Activated naive CD8-positive, alpha-beta T cell (primary cell): ENCODE measurements at regions not wholly inside any gene's neighbourhood (a gene's known extent, or its start where the extent isn't known, plus 50 kb on each side); places are given as distances from the start of the nearest gene placed in this dataset.

Experiments used
- H3K27ac Mint-ChIP-seq: one replicate; pipeline ENCODE4 v1.8.0; 2021; ENCODE audit warnings: mixed read lengths
- H3K27me3 Mint-ChIP-seq: one replicate; pipeline ENCODE4 v1.8.0; 2021; ENCODE audit warnings: mixed read lengths
- H3K36me3 Mint-ChIP-seq: one replicate; pipeline ENCODE4 v1.8.0; 2021; ENCODE audit warnings: mixed read lengths
- H3K4me1 Mint-ChIP-seq: one replicate; pipeline ENCODE4 v1.8.0; 2021; ENCODE audit warnings: low read depth, mixed read lengths
- H3K4me3 Mint-ChIP-seq: one replicate; pipeline ENCODE4 v1.8.0; 2021; ENCODE audit warnings: mild to moderate bottlenecking, mixed read lengths
- H3K9me3 Mint-ChIP-seq: one replicate; pipeline ENCODE4 v1.8.0; 2021; ENCODE audit warnings: low read depth, mixed read lengths

DNA sequence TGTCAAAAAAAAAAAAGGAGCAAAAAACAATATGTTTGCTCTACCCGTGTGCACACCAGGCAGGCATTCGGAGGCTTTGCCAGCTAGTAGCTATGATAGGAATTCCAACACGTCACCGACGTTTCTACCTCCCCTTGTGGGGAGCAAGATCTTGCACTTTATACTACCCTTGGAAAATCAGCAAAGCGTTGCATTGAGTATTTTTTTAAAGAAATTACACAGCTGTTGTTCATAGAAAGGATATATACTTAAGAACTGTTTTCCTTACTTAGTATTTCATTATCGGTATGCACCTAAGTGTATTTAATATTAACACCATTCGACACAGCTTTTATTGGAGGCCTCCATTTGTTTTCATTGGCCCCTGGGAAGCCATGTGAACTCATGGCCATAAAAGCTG, 159.9 kb upstream of the MGMT start:
- Mint-ChIP-seq H3K4me1 (no peaks in the 10 kb centered on the region), H3K27me3 (no peaks in the 10 kb centered on the region), H3K9me3 (no peaks in the 10 kb centered on the region), H3K27ac (no peak overlapping the region), H3K4me3 (no peak overlapping the region), H3K36me3 (no peaks in the 10 kb centered on the region)

DNA sequence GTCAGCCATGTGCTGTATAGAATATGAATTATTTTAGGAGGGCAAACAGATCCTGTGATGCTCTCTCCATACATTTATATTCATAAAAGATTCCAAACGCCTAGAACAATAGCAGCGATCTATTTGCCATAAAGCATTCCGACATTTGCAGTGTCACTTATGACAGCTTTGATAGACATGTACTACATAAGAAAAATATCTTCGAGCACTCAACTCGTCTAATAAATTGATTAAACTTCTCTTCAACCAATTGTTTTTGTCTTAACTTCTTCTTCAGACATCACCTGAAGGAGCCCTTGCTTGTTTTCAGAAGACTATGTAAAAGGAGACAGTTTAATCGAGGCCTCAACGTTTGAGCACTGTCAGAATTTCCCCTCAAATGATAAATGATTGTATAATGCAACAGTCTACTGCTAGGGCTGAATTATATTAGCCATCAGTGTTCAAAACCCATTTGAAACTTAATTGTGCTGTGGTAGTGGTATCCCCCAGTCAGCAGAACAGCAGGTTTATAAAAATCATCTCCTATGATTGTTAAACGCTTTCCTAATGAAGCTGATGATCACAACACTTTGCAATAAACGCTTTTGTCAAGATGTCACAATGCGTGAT, 158.0 kb upstream of the MGMT start:
- Mint-ChIP-seq H3K27ac (no peak overlapping the region), H3K36me3 (peaks cover 4% of the 10 kb centered on the region), H3K9me3 (no peaks in the 10 kb centered on the region), H3K27me3 (no peaks in the 10 kb centered on the region), H3K4me3 (no peak overlapping the region), H3K4me1 (no peaks in the 10 kb centered on the region)

DNA sequence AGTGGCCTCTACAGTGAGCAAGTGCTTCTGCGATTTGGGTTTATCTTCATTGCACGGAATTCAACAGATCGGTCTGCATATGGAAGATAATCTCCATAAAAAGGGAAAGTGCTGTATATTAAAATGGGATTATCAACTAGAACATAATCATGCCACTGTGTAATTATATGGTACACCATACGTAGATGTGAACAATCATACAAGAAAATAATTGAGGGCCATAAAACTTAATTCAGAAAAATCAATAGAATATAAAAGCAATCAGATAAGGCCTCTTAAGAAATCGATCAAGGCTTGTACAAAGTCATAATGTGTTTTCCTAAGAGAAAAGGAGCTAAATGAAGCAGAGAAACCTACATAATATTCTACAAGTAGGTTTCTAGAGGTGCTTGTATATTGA, 157.5 kb upstream of the MGMT start:
- Mint-ChIP-seq H3K36me3 (peaks cover 4% of the 10 kb centered on the region), H3K4me1 (no peaks in the 10 kb centered on the region), H3K27ac (no peak overlapping the region), H3K27me3 (no peaks in the 10 kb centered on the region), H3K4me3 (no peak overlapping the region), H3K9me3 (no peaks in the 10 kb centered on the region)

DNA sequence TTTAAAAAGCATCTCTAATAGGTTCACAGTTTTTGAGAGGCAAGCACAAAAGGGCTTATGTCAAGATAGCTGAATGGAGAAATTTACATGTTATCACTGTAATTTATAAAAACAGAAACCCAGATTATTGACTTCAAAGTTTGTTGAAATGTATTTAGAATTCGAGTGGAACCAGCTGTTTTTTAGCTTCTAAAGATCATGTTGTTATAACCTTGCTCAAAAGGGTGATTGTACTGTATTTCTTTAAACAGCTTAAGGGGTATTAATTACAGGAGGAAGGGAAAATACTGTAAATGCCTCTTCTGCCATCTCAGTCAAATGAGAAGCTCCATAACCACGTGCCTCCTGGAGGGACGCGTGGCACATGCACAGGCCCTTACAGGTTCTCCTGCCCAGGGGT, 156.2 kb upstream of the MGMT start:
- Mint-ChIP-seq H3K27me3 (peaks cover 2% of the 10 kb centered on the region), H3K36me3 (peaks cover 4% of the 10 kb centered on the region), H3K27ac (no peak overlapping the region), H3K4me3 (no peak overlapping the region), H3K4me1 (no peaks in the 10 kb centered on the region), H3K9me3 (peaks cover 5% of the 10 kb centered on the region)

DNA sequence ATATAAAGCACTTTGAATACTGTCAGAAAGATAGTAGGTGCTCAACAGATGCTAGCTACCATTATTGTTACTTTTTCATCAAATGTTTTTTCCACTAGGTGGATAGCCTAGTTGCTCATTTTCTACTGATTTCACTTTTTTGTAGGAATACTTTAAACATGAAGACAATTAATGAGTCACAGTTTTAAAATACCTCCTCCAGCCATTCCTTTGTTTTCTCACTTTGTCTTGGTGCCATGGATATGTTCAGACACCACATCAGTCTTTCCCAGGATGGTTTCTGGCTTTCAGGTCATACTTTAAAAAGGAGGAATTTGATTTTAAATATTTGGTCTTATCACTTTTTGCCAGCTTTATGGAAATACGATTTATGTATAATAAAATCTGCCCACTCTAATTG, 147.1 kb upstream of the MGMT start:
- peaks cover 5% of the 10 kb centered on the region for H3K36me3 Mint-ChIP-seq
- H3K27ac Mint-ChIP-seq, result no peak overlapping the region
- peaks cover 2% of the 10 kb centered on the region for H3K27me3 Mint-ChIP-seq
- H3K9me3 Mint-ChIP-seq, result peaks cover 13% of the 10 kb centered on the region
- H3K4me1 Mint-ChIP-seq, result no peaks in the 10 kb centered on the region
- no peak overlapping the region for H3K4me3 Mint-ChIP-seq

DNA sequence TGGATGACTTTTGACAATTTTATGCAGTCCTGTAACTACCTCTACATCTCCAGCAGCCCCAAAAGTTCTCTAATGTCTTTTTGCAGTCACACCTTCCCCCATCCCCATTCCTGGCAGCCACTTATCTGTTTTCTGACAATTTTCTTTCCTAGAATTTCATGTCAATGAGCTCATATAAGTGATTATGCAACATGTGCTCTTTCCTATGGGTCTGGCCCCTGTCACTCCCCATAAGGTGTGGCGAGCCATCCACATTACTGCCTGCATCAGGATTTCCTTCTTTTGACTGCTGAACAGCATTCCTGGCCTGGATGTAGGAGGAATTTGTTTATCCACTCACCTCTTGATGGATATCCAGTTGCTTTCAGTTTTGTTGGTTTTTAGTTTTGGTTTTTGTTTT, 146.7 kb upstream of the MGMT start:
- Mint-ChIP-seq H3K9me3 (peaks cover 11% of the 10 kb centered on the region), H3K36me3 (peaks cover 5% of the 10 kb centered on the region), H3K27me3 (no peaks in the 10 kb centered on the region), H3K4me3 (no peak overlapping the region), H3K27ac (no peak overlapping the region), H3K4me1 (no peaks in the 10 kb centered on the region)

DNA sequence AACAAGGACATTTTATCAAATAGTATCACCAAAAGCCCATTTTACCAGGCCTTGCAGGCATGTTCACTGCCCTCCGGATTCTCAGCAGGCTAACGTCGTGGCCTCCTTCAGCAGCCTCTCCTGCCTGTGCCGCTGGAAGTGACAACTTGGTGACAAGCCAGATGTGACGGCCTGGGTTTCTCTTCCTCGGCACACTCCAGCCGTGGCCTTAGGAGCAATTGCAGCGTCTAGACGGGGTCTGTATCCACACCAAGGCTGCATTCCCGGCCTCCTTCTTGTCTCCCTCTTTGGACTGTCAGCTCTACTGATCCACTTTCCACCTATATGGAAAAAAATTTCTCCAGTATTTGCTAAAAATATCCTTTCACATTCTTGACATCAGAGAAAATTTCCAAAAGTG, 145.3 kb upstream of the MGMT start:
- H3K4me1 Mint-ChIP-seq, result no peaks in the 10 kb centered on the region
- H3K9me3 Mint-ChIP-seq, result peaks cover 11% of the 10 kb centered on the region
- no peaks in the 10 kb centered on the region for H3K27me3 Mint-ChIP-seq
- peaks cover 3% of the 10 kb centered on the region for H3K36me3 Mint-ChIP-seq
- no peak overlapping the region for H3K4me3 Mint-ChIP-seq
- no peak overlapping the region for H3K27ac Mint-ChIP-seq

DNA sequence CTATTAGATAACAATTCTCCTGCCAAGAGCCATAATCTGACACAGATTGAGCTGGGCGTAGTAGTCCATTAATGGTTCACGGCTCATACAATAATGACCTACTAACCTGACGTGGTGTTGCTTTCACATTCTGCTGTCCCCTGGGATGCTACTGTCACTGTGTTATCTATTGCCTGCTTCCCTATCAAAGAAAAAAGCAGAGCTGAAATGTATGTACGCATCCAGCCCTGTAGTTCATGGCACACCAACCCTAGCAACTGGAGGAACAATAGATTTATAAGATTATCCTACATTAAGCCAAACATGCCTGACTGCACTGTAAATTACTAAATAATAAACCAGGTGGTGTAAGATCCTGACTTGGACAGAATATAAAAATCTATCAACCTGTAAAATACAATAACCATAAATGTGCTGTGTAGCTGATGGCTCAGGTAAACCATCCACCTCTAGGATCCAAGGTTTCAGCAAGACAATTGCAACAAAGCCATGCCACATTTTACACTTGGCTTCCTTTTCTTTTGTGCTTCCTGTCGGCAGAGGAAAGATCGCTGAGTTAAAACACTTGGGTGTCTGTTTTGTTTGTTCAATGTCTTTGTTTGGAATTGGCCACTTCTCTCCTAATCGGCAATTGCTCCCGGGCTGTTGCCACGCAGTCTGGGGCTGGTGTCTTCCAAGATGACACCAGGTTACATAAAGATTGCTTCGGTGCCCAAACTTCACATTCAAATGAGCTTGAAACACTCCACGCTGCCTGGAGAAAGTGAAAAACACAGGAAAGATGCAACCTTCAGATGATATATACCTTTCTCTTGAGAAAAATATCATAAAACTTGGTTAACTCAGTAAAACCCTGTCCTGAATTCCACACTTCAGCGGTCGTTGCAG, 143.9 kb upstream of the MGMT start:
- Mint-ChIP-seq H3K4me1 (no peaks in the 10 kb centered on the region), H3K36me3 (no peaks in the 10 kb centered on the region), H3K9me3 (peaks cover 7% of the 10 kb centered on the region), H3K4me3 (no peak overlapping the region), H3K27me3 (no peaks in the 10 kb centered on the region), H3K27ac (no peak overlapping the region)

DNA sequence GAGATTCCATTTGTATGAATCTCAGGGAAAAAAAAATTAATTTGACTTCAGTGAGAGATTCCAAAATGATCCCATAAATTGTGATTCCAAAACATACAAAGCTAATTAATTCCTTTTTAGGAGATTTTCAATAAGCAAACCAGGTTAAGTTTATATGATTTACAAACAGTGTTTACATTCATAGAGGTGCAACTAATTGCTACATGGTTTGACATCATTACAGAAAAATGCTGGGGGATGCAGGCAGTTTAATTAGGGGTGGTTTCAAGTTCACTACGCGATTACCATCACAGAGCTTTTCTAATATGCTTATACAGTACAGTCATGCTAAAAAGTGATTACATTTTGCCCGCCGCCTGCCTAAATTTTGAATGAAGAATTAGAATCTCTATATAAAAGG, 143.2 kb upstream of the MGMT start:
- Mint-ChIP-seq H3K36me3 (no peaks in the 10 kb centered on the region), H3K4me3 (no peak overlapping the region), H3K27ac (no peak overlapping the region), H3K27me3 (no peaks in the 10 kb centered on the region), H3K9me3 (peaks cover 3% of the 10 kb centered on the region), H3K4me1 (no peaks in the 10 kb centered on the region)

DNA sequence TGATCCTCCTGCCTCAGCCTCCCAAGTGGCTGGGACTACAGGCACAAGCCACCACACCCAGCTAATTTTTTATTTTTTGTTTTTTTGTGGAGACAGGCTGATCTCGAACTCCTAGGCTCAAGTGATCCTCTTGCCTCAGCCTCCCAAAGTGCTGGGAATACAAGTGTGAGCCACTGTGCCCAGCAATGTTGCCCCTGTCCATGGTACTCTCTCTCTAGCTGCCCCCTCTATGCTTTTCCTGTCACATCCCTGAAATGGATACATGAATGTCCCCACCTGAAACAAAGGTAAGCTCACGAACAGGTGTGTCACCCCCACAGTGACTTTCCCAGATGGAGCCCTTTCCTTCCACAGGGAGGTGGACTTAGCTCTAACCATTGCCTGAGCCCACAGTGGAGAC, 141.1 kb upstream of the MGMT start:
- Mint-ChIP-seq H3K4me3 (no peak overlapping the region), H3K27me3 (no peaks in the 10 kb centered on the region), H3K27ac (no peak overlapping the region), H3K4me1 (no peaks in the 10 kb centered on the region), H3K9me3 (no peaks in the 10 kb centered on the region), H3K36me3 (no peaks in the 10 kb centered on the region)

DNA sequence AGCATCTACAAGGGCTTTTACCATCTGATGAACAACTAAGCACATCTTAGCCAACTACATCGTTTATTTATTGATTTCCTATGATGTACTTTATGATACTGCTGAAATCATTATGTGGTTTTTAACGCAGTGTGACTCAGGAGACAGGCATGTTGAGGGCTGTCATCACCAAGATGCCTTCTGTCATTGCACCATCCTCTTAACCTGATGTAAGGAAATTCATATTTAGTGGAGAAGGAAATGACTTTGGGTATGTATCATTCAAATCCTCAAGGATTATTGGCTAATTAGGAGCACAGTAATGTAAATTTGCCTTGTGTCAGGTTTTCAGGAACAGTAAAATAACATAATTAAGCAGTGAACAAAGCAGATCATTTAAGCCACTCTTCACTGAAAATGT, 138.5 kb upstream of the MGMT start:
- H3K36me3 Mint-ChIP-seq, result no peaks in the 10 kb centered on the region
- H3K27ac Mint-ChIP-seq, result no peak overlapping the region
- no peak overlapping the region for H3K4me3 Mint-ChIP-seq
- peaks cover 7% of the 10 kb centered on the region for H3K4me1 Mint-ChIP-seq
- H3K9me3 Mint-ChIP-seq, result no peaks in the 10 kb centered on the region
- H3K27me3 Mint-ChIP-seq, result no peaks in the 10 kb centered on the region

DNA sequence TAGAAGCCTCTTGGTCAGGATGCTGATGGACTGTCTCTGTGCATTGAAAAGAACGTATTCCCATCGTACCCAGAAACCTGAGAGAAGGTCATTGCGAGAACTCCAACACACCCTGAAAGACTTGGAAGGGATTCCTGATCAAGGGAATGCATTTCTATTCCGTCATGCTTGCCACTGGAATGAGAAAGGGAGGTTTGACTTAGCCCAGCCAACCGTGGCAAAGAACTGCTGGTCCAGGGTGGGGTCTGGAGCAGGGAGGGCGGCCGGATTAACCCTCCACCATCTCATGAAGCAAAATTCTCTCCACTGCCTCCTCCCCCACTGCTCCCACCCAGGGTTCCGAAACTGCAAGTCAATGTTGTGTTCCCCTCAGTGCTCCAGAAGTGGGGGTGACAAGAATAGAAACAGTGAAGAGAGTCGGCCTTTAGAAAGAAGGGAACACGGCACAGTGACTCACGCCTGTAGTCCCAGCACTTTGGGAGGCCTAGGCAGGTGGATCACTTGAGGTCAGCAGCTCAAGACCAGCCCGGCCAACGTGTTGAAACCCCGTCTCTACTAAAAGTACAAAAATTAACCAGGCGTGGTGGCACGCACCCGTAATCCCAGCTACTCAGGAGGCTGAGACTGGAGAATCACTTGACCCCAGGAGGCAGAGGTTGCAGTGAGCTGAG, 137.5 kb upstream of the MGMT start:
- H3K27me3 Mint-ChIP-seq, result no peaks in the 10 kb centered on the region
- H3K27ac Mint-ChIP-seq, result no peak overlapping the region
- no peaks in the 10 kb centered on the region for H3K9me3 Mint-ChIP-seq
- no peak overlapping the region for H3K4me3 Mint-ChIP-seq
- H3K4me1 Mint-ChIP-seq, result peaks cover 7% of the 10 kb centered on the region
- H3K36me3 Mint-ChIP-seq, result no peaks in the 10 kb centered on the region

DNA sequence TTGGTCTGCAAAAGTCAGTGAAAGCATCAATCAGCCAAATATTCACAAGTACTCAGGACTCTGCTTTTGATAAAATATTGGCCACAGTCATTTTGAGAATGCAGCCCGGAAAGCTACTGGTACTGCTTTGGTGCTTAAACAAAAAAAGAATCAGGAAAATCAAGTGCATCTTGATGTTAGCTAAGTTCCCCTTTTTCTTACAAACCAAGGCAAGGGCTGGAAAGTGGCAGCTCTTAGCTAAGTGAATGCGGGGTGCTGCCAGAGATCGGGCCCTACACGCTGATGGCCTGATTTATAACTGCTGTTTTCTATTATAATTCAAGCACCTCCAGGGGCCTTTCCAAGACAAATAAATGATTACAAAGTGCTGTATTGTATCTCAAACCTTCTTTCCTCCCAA, 136.8 kb upstream of the MGMT start:
- Mint-ChIP-seq H3K27ac (no peak overlapping the region), H3K9me3 (no peaks in the 10 kb centered on the region), H3K36me3 (no peaks in the 10 kb centered on the region), H3K27me3 (no peaks in the 10 kb centered on the region), H3K4me1 (peaks cover 7% of the 10 kb centered on the region), H3K4me3 (no peak overlapping the region)

DNA sequence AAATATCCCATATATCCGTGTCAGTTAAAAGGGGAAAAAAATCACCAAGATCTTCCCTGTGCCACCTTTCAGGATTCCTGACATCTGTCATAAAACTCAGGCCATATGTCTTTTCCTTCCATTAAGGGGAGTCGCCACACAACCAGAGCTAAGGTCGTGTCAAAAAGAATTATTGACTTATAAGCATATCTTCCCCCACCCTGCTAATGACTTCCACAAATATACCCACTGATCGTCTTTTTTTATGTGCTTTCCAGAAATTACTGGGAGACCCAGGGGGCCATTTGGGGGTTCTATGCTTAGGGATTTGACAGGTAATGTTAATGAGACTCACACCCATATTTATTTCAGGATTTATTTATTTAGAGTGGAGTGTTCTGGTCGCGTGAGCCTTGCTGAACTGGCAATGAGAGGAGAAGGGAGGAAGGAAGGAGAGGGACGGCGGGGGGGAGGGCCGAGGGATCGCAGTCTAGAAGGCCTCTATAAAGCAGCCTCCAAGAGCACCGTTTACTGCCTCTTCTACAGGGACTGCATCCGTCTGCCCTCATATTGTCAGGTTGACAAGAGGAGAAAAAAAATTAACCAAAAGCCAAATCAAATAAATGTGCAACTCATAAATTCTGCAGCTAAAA, 135.7 kb upstream of the MGMT start:
- H3K36me3 Mint-ChIP-seq, result no peaks in the 10 kb centered on the region
- no peak overlapping the region for H3K27ac Mint-ChIP-seq
- H3K27me3 Mint-ChIP-seq, result no peaks in the 10 kb centered on the region
- H3K4me1 Mint-ChIP-seq, result peaks cover 7% of the 10 kb centered on the region
- no peaks in the 10 kb centered on the region for H3K9me3 Mint-ChIP-seq
- H3K4me3 Mint-ChIP-seq, result no peak overlapping the region

DNA sequence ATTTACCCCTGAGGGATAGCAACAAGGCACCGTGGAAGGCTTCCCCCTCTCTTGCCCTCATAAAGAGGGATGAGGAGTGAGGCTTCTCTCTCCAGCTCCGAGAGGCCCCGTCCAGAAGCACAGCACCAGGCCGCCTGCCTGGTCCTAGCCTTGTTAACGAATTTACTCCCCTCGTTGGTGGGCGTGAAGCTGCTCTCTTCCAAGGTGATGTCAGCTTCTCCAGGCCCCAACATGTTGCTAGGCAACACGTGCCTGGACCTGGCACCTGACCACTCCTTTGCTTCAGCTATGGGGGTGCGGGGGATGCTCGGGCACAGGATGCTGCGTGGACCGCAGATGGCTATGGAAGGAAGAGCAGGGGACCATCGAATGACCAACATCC, 135.2 kb upstream of the MGMT start:
- H3K9me3 Mint-ChIP-seq, result no peaks in the 10 kb centered on the region
- peaks cover 7% of the 10 kb centered on the region for H3K4me1 Mint-ChIP-seq
- H3K36me3 Mint-ChIP-seq, result no peaks in the 10 kb centered on the region
- no peaks in the 10 kb centered on the region for H3K27me3 Mint-ChIP-seq
- no peak overlapping the region for H3K4me3 Mint-ChIP-seq
- no peak overlapping the region for H3K27ac Mint-ChIP-seq
